ENCODE measurements at regions not wholly inside any gene's neighbourhood (a gene's known extent, or its start where the extent isn't known, plus 50 kb on each side); places are given as distances from the start of the nearest gene placed in this dataset.

DNA sequence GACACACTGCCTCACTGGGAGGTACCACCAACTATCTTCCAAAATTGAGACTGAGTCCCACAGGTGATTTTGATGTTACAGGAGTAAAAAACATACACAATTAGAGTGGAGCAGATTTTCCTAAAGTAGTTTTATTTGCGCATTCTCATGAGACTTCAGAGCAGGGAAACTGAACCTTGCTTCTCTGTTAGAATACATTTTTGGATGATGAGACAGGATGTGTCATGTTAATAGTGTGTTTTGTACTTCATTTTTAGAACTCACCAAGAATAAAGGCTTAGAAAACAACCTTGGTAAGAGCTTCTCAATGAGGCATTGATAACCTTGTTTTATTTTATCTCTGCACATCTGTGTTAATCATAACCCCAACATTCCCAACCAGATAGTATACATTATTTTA is 310.2 kb upstream of the GALNT5 start:
- H3K4me3 ChIP-seq (ENCODE audit: low read depth in 2 of 2, low read length in 2 of 2), result no peak overlapping the region
- no peaks in the 10 kb centered on the region for H3K9me3 ChIP-seq (ENCODE audit: control insufficient read depth, insufficient read depth, low read depth, low read length)
- H3K27ac ChIP-seq (ENCODE audit: low read length), result no peak overlapping the region
- in situ Hi-C loops (cut with HindIII; ENCODE audit: low pct_unique_long_range_greater_than_20kb, low sequenced_read_pairs) (no loop called here), intact Hi-C loops (cut with micrococcal nuclease; ENCODE audit: unreplicated experiment) (no loop called here)
- no peak for ATAC-seq
- H3K4me1 ChIP-seq (ENCODE audit: control insufficient read depth, insufficient read depth, low read length), result no peaks in the 10 kb centered on the region
- no TSS peak for BruUV-seq (replicated peaks)
- POLR2A ChIA-PET, result no interaction called here
- no peak for DNase-seq (ENCODE audit: low read depth, low spot score)
- TF ChIP-seq, protein P1, sequence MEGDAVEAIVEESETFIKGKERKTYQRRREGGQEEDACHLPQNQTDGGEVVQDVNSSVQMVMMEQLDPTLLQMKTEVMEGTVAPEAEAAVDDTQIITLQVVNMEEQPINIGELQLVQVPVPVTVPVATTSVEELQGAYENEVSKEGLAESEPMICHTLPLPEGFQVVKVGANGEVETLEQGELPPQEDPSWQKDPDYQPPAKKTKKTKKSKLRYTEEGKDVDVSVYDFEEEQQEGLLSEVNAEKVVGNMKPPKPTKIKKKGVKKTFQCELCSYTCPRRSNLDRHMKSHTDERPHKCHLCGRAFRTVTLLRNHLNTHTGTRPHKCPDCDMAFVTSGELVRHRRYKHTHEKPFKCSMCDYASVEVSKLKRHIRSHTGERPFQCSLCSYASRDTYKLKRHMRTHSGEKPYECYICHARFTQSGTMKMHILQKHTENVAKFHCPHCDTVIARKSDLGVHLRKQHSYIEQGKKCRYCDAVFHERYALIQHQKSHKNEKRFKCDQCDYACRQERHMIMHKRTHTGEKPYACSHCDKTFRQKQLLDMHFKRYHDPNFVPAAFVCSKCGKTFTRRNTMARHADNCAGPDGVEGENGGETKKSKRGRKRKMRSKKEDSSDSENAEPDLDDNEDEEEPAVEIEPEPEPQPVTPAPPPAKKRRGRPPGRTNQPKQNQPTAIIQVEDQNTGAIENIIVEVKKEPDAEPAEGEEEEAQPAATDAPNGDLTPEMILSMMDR (IDR thresholded peaks at IDR 0.05), result no peak
- TF ChIP-seq, protein P2, sequence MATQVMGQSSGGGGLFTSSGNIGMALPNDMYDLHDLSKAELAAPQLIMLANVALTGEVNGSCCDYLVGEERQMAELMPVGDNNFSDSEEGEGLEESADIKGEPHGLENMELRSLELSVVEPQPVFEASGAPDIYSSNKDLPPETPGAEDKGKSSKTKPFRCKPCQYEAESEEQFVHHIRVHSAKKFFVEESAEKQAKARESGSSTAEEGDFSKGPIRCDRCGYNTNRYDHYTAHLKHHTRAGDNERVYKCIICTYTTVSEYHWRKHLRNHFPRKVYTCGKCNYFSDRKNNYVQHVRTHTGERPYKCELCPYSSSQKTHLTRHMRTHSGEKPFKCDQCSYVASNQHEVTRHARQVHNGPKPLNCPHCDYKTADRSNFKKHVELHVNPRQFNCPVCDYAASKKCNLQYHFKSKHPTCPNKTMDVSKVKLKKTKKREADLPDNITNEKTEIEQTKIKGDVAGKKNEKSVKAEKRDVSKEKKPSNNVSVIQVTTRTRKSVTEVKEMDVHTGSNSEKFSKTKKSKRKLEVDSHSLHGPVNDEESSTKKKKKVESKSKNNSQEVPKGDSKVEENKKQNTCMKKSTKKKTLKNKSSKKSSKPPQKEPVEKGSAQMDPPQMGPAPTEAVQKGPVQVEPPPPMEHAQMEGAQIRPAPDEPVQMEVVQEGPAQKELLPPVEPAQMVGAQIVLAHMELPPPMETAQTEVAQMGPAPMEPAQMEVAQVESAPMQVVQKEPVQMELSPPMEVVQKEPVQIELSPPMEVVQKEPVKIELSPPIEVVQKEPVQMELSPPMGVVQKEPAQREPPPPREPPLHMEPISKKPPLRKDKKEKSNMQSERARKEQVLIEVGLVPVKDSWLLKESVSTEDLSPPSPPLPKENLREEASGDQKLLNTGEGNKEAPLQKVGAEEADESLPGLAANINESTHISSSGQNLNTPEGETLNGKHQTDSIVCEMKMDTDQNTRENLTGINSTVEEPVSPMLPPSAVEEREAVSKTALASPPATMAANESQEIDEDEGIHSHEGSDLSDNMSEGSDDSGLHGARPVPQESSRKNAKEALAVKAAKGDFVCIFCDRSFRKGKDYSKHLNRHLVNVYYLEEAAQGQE (IDR thresholded peaks at IDR 0.05; ENCODE audit: insufficient read depth in 1 of 2, low read depth in 2 of 2, low read length in 1 of 2), result no peak
- TF ChIP-seq POLR2AphosphoS5 (IDR thresholded peaks at IDR 0.05; ENCODE audit: low read depth, low read length), result no peak
- TF ChIP-seq SIN3A (IDR thresholded peaks at IDR 0.05; ENCODE audit: borderline replicate concordance, insufficient read depth, low read depth, low read length), result no peak
- TF ChIP-seq TCF7L2 (IDR thresholded peaks at IDR 0.05; ENCODE audit: low read depth, low read length), result no peak
- no peaks in the 10 kb centered on the region for H3K27me3 ChIP-seq (ENCODE audit: control insufficient read depth, insufficient read depth, low read length)
- H3K36me3 ChIP-seq (ENCODE audit: control insufficient read depth, insufficient read depth, low read length), result no peaks in the 10 kb centered on the region
- CTCF ChIA-PET, result no interaction called here

DNA sequence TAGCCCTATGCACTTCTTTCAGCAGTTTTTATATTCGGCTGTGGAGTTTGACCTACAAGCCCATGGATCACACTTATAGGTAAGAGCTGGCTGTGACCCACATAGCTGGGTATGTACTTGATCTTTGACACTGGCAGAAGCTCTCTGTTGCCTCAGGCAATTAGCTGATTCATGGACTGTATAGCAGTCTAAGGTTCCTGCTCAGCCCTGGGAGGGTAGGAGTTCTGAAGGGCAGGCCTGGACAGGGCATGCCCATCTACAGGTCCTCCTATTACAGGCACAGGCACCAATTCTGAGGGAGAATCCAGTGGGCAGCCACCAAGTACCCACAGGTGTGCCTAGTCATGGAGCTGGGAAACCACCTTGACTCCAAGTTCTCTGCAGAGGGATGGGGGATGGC is 301.8 kb upstream of the GALNT5 start:
- in situ Hi-C loops (cut with HindIII; ENCODE audit: low pct_unique_long_range_greater_than_20kb, low sequenced_read_pairs), result no loop called here
- ATAC-seq, result no peak
- H3K4me1 ChIP-seq (ENCODE audit: control insufficient read depth, insufficient read depth, low read length), result no peaks in the 10 kb centered on the region
- no TSS peak for BruUV-seq (replicated peaks)
- intact Hi-C loops (cut with micrococcal nuclease; ENCODE audit: unreplicated experiment), result no loop called here
- ChIA-PET POLR2A (no interaction called here), CTCF (no interaction called here)
- no peak for DNase-seq (ENCODE audit: low read depth, low spot score)
- no peak overlapping the region for H3K4me3 ChIP-seq (ENCODE audit: low read depth in 2 of 2, low read length in 2 of 2)
- no peak overlapping the region for H3K27ac ChIP-seq (ENCODE audit: low read length)
- H3K9me3 ChIP-seq (ENCODE audit: control insufficient read depth, insufficient read depth, low read depth, low read length), result peaks cover 6% of the 10 kb centered on the region
- H3K36me3 ChIP-seq (ENCODE audit: control insufficient read depth, insufficient read depth, low read length), result no peaks in the 10 kb centered on the region
- TF ChIP-seq, protein P1 (IDR thresholded peaks at IDR 0.05), result no peak
- TF ChIP-seq SIN3A (IDR thresholded peaks at IDR 0.05; ENCODE audit: borderline replicate concordance, insufficient read depth, low read depth, low read length) (no peak), TCF7L2 (IDR thresholded peaks at IDR 0.05; ENCODE audit: low read depth, low read length) (no peak), POLR2AphosphoS5 (IDR thresholded peaks at IDR 0.05; ENCODE audit: low read depth, low read length) (no peak)
- TF ChIP-seq, protein P2 (IDR thresholded peaks at IDR 0.05; ENCODE audit: insufficient read depth in 1 of 2, low read depth in 2 of 2, low read length in 1 of 2), result no peak
- H3K27me3 ChIP-seq (ENCODE audit: control insufficient read depth, insufficient read depth, low read length), result no peaks in the 10 kb centered on the region
